GM21381 (cell line): ENCODE measurements at regions not wholly inside any gene's neighbourhood (a gene's known extent, or its start where the extent isn't known, plus 50 kb on each side); places are given as distances from the start of the nearest gene placed in this dataset.
"Not testable (repeated sequence)": the region's sequence is repeated elsewhere in the genome, so short reads cannot be mapped to it uniquely, and the experiment has no call there.

Experiments
- ATAC-seq: cut with Tn5 transposase; IDR thresholded peaks from one replicate; pipeline ENCODE4 v1.9.1; 2021; ENCODE audit warnings: mild to moderate bottlenecking, moderate library complexity; ENCODE audit not compliant: unreplicated experiment

GRCh38 chrX:67213686-67214085 is 330.1 kb upstream of the AR start:
- not testable (repeated sequence) for ATAC-seq

DNA sequence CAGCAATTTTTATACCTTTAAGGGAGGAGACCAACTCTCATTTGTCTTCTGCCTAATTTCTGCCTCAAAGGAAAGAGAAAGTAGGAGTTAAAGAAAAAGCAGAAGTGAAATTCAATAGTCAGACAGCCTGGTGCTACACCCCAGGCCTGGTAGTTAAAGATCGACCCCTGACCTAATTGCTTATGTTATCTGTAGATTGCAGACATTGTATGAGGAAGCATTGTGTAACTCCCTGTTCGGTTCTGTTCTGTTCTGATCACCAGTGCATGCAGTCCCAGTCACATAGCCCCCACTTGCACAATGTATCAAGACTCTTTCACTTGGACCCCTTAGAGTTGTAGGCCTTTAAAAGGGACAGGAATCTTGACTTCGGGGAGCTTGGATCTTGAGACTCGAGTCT is 335.9 kb upstream of the AR start:
- no peak for ATAC-seq

DNA sequence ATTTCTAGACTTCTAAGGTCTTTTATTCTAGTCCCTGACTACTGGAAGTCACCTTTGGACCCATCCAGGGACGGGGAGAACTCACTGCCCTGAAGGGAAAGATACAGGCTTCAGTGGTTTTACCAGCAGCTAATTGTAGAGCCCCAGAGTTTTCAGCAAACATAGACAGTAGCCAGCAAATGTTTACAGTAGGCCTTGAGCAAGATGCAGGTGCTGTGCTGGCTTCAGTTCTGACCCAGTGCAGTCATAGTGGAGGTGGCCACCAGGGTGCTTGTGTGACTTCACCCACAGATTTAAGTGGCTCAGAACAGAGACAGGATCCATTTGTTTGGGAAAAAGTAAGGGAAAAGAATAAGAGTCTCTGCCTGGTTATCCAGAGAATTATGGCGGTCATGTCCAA is 384.4 kb upstream of the AR start:
- no peak for ATAC-seq

DNA sequence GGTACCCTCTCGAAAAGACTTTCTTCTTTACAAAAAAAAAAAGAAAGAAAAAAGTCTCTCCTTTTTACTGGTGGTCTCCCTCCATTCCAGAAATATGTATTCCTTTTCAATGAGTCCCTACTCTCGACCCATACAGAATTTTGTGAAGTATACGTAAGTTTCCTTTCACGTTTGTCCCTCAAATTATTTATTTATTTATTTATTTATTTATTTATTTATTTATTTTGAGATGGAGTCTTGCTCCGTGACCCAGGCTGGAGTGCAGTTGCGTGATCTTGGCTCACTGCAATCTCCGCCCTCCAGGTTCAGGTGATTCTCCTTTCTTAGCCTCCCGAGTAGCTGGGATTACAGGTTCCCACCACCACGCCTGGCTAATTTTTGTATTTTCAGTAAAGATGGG is 429.2 kb upstream of the AR start:
- ATAC-seq = no peak

DNA sequence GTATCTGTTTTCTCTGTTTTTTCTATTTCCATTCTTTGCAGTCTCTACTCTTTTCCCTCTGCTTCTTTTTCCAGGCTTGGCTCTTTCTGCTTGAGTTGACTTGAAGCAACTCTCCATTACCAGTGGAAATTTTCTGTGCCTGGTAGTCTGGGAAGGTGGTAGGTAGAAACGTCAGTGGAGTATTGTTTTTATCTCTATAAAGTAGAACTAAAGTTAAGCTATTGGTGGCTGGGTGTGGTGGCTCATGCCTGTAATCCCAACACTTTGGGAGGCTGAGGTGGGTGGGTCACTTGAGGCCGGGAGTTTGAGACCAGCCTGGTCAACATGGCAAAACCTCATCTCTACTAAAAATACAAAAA is 438.1 kb upstream of the AR start:
- no peak for ATAC-seq

DNA sequence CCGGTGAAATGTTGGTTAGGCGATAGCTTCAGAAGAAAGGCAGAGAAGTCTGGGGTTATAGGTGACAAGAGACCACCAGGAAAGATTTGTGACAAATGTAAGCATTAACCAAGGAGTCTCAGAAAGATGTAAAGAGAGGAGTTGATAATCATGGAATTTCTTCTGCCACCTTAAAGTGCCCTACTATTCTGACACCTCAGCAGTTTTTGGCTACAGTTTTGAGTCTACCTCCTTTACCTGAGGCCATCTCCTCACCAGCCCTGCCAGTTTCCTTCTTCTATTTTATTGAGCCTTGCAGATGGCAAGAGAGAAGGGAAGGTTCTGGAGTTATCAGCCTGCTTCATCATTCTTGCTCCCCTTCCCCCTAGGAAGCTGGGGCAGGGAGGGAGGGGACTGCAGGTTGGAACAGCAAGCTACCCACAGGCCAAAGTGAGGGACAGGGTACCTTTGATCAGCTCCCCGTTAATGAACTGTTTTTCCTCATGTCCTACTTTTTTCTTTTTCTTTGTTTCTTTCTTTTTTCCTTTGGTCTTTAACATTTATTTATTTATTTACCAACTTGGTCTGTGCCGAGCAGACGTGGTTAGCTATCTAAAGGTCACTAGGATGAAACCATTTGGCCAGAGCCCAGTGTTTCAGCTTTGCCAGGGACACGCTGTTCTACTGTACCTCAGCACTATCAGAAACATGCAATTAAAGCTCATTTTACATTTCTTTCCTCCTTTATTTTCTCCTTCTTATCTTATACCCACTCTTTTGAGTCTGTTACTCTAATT is 438.7 kb upstream of the AR start:
- ATAC-seq = no peak

- ATAC-seq = no peak
Measured at GRCh38 chrX:67100031-67100884, 443.6 kb upstream of the AR start.

- no peak for ATAC-seq
Measured at GRCh38 chrX:67094061-67094460, 449.8 kb upstream of the AR start.

GRCh38 chrX:67050760-67051159 is 411.9 kb upstream of the EDA2R start:
- no peak for ATAC-seq

DNA sequence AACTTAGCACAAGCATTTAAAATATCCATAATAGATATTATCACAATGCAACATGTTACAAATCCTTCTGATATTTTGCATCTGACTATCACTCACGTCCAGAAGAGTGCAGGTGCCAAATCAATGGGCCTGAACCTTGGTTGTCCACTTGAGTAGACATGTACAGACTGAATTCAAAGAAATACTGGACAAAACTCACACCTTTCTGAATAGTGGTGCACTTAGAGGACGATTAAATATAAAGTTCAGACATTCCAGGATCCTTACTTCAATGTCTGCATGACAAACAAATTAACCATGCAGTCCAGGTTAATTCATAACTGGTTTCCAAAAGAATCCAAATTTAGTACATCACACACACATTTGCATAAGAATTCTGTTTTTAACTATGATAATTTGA is 406.0 kb upstream of the EDA2R start:
- ATAC-seq = no peak

DNA sequence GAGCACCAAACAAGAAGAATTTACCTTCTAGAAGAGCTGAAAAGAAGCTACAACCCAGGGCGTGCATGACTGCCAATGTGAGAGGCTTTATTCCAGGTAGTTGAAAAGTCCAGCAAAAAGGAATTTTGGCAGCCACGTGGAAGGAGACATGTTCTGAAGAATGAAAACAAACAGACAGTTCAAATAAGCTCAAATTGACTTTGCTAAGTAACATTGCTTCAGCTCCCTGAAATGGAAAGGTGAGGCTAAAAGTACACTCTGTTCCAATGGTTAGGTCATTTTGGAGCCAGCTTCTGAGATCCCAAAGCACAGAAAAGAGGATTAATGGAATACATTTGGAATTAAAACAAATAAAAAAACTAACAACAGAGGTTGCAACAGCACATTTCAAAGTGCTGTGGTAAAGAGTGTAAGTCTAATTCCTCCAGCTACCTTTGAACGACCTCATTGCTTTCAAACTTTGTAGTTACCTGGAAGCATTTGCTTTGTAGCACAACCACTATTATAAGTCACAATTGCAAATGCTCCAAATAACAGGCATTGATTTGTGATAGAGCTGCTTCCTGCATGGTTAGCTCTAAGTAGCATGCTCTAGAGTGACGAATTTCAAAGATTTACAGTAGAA is 405.3 kb upstream of the EDA2R start:
- no peak for ATAC-seq

- ATAC-seq = no peak
Measured at GRCh38 chrX:67004451-67004850, 365.6 kb upstream of the EDA2R start.

GRCh38 chrX:66994729-66995128 is 355.9 kb upstream of the EDA2R start:
- no peak for ATAC-seq

GRCh38 chrX:66992077-66992476 is 353.2 kb upstream of the EDA2R start:
- ATAC-seq = not testable (repeated sequence)

- no peak for ATAC-seq
Measured at GRCh38 chrX:66988331-66988730, 349.5 kb upstream of the EDA2R start.

GRCh38 chrX:66961665-66962064 is 322.8 kb upstream of the EDA2R start:
- ATAC-seq = no peak

DNA sequence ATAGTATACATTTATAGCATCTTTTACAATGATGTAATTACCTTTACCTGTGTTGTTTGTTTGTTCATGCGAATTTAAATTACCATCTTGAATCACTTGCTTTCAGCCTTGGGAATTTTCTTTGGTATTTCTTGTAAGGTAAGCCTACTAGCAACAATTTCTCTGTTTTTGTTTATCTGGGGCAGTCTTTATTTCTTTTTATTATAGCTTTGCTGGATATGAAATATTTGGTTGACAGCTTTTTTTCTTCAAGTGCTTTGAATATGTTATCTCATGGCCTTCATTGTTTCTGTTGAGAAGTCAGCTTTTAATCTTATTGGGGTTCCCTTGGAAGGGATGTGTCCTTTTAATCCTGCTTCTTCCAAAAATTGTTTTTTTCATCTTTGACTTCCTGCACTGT is 292.8 kb upstream of the EDA2R start:
- no peak for ATAC-seq

DNA sequence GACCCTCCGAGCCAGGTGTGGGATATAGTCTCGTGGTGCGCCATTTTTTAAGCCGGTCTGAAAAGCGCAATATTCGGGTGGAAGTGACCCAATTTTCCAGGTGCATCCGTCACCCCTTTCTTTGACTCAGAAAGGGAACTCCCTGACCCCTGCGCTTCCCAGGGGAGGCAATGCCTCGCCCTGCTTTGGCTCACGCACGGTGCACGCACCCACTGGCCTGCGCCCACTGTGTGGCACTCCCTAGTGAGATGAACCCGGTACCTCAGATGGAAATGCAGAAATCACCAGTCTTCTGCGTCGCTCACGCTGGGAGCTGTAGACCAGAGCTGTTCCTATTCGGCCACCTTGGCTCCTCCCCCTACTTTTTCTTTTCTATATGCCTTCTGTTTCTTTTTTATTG is 291.6 kb upstream of the EDA2R start:
- not testable (repeated sequence) for ATAC-seq

GRCh38 chrX:66920296-66920695 is 281.4 kb upstream of the EDA2R start:
- no peak for ATAC-seq

DNA sequence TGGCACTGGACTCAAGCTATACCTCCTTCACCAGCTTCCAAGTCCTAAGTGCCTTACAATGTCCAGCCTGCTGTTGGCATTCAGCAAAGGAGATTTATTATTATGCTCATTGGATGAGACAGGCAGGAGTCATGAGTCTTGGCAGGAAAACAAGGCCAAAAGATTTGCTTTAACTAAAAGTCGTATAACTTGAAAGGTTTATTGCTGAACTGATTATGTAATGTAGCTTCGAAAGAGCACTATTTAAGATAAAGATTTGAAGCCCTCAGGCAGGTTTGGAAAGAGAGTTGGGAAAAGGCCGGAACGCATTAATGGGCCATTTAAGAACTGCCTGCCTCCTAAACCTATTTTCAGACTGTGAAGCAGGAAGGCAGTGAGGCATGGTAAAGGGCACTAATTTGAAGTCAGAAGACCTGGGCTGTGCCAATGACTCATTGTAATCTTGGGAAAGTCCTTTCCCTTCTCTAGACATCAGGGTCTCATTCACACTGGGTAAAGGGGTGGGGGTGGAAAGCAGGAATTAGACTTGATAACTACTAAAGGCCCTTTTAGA is 280.5 kb upstream of the EDA2R start:
- no peak for ATAC-seq

GRCh38 chrX:66918511-66918910 is 279.6 kb upstream of the EDA2R start:
- ATAC-seq = no peak

DNA sequence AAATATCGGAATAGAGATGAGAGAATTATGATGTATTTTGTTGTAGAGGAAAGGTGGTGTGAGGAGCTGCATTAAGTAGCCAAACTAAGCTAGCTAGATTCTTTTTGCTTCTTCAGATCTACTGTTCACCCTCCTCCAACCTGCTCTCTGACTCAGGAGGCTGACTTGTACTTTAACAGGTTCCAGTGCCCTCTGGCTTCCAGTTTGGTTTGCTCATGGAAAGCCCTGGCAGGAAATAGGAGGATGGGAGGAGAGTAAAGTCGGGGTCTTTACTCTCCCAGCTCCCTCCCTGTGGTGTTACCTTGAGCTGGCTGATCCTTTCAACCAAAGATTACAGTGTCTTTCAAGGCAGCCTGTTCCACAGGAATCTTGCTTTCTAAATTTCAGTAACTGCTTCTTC is 277.0 kb upstream of the EDA2R start:
- ATAC-seq = no peak
